ENCODE measurements at regions not wholly inside any gene's neighbourhood (a gene's known extent, or its start where the extent isn't known, plus 50 kb on each side); places are given as distances from the start of the nearest gene placed in this dataset.

GRCh38 chr2:58484629-58485028 is 243.5 kb upstream of the FANCL start:
- intact Hi-C loops (cut with DNase I), result no loop called here
- no peak for ATAC-seq
- Histone ChIP-seq H3K9me3 (peaks cover 8% of the 10 kb centered on the region), H3K27me3 (ENCODE audit: insufficient read depth in 3 of 3, low read length in 2 of 3) (no peaks in the 10 kb centered on the region), H3K36me3 (ENCODE audit: insufficient read depth in 1 of 2, low read depth in 1 of 2) (no peaks in the 10 kb centered on the region), H3K4me1 (no peaks in the 10 kb centered on the region), H3K27ac (no peak overlapping the region), H3K4me3 (no peak overlapping the region)
- 88 to 91% (median 89%) methylated on average over 4 of the region's 4 CpGs for WGBS, 3 donors
- no peak for DNase-seq
- TF ChIP-seq, protein P1, sequence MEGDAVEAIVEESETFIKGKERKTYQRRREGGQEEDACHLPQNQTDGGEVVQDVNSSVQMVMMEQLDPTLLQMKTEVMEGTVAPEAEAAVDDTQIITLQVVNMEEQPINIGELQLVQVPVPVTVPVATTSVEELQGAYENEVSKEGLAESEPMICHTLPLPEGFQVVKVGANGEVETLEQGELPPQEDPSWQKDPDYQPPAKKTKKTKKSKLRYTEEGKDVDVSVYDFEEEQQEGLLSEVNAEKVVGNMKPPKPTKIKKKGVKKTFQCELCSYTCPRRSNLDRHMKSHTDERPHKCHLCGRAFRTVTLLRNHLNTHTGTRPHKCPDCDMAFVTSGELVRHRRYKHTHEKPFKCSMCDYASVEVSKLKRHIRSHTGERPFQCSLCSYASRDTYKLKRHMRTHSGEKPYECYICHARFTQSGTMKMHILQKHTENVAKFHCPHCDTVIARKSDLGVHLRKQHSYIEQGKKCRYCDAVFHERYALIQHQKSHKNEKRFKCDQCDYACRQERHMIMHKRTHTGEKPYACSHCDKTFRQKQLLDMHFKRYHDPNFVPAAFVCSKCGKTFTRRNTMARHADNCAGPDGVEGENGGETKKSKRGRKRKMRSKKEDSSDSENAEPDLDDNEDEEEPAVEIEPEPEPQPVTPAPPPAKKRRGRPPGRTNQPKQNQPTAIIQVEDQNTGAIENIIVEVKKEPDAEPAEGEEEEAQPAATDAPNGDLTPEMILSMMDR (IDR thresholded peaks at IDR 0.05), result no peak

GRCh38 chr2:58484221-58484620 is 243.1 kb upstream of the FANCL start:
- intact Hi-C loops (cut with DNase I), result no loop called here
- Histone ChIP-seq H3K4me1 (no peaks in the 10 kb centered on the region), H3K27me3 (ENCODE audit: insufficient read depth in 3 of 3, low read length in 2 of 3) (no peaks in the 10 kb centered on the region), H3K27ac (no peak overlapping the region), H3K9me3 (peaks cover 8% of the 10 kb centered on the region), H3K4me3 (no peak overlapping the region), H3K36me3 (ENCODE audit: insufficient read depth in 1 of 2, low read depth in 1 of 2) (no peaks in the 10 kb centered on the region)
- ATAC-seq, result no peak
- DNase-seq, result no peak
- TF ChIP-seq, protein P1 (IDR thresholded peaks at IDR 0.05), result no peak
- 56 to 71% (median 62%) methylated on average over 1 of the region's 1 CpG for WGBS, 3 donors

- Histone ChIP-seq H3K4me1 (no peaks in the 10 kb centered on the region), H3K27ac (no peak overlapping the region), H3K4me3 (no peak overlapping the region), H3K9me3 (peaks cover 8% of the 10 kb centered on the region), H3K36me3 (ENCODE audit: insufficient read depth in 1 of 2, low read depth in 1 of 2) (no peaks in the 10 kb centered on the region), H3K27me3 (ENCODE audit: insufficient read depth in 3 of 3, low read length in 2 of 3) (no peaks in the 10 kb centered on the region)
- DNase-seq (no peak), ATAC-seq (no peak)
- intact Hi-C loops (cut with DNase I), result no loop called here
- 83 to 88% (median 87%) methylated on average over 3 of the region's 3 CpGs for WGBS, 3 donors
- TF ChIP-seq, protein P1 (IDR thresholded peaks at IDR 0.05), result no peak
Measured at GRCh38 chr2:58483307-58483706, 242.2 kb upstream of the FANCL start.

GRCh38 chr2:58481670-58482069 is 240.5 kb upstream of the FANCL start:
- Histone ChIP-seq H3K4me1 (no peaks in the 10 kb centered on the region), H3K9me3 (peaks cover 2% of the 10 kb centered on the region), H3K36me3 (ENCODE audit: insufficient read depth in 1 of 2, low read depth in 1 of 2) (no peaks in the 10 kb centered on the region), H3K27ac (no peak overlapping the region), H3K4me3 (no peak overlapping the region), H3K27me3 (ENCODE audit: insufficient read depth in 3 of 3, low read length in 2 of 3) (no peaks in the 10 kb centered on the region)
- ATAC-seq (no peak), DNase-seq (no peak)
- WGBS, 3 donors, result 64 to 91% (median 71%) methylated on average over 2 of the region's 2 CpGs
- intact Hi-C loops (cut with DNase I), result no loop called here
- TF ChIP-seq, protein P1 (IDR thresholded peaks at IDR 0.05), result no peak

DNA sequence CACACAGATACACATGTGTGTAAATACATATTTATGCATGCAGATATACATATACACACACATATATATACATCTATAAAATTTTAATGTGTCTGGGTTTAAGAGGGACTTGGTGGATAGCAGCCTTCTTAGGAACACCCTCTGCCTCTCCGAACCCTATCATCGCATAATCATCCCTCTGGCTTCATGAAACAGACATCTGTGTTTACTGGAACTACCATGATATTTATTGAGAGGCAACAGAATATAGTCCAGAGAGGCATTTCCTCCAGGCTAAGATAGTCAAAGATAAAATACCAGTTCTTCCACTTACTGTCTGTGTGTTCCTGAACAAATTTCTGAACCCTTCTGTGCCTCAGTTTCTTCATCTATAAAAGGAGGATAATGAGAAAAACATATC is 239.0 kb upstream of the FANCL start:
- Histone ChIP-seq H3K27ac (no peak overlapping the region), H3K27me3 (ENCODE audit: insufficient read depth in 3 of 3, low read length in 2 of 3) (no peaks in the 10 kb centered on the region), H3K9me3 (no peaks in the 10 kb centered on the region), H3K4me3 (no peak overlapping the region), H3K36me3 (ENCODE audit: insufficient read depth in 1 of 2, low read depth in 1 of 2) (no peaks in the 10 kb centered on the region), H3K4me1 (no peaks in the 10 kb centered on the region)
- 76 to 92% (median 81%) methylated on average over 2 of the region's 2 CpGs for WGBS, 3 donors
- DNase-seq (no peak), ATAC-seq (no peak)
- intact Hi-C loops (cut with DNase I), result no loop called here
- TF ChIP-seq, protein P1 (IDR thresholded peaks at IDR 0.05), result no peak
